HepG2 (cell line): ENCODE measurements at regions not wholly inside any gene's neighbourhood (a gene's known extent, or its start where the extent isn't known, plus 50 kb on each side); places are given as distances from the start of the nearest gene placed in this dataset.

ENCODE experiments used
- ATAC-seq: fragments of 200-7000 bp; cut with Tn5 transposase; 3 replicates; pipeline ENCODE4 v1.9.1; 2020; ENCODE audit warnings: mild to moderate bottlenecking, moderate library complexity
- BruUV-seq: library from RNA; stranded (reverse); fragments of 400-500 nt; replicated peaks from 2 replicates; lab custom pipeline; 2021; lab: Mats Ljungman, UMichigan
- CTCF ChIA-PET: fragments of 300-600 bp; formaldehyde crosslinking; extraction: SDS; loops from one replicate; lab custom pipeline; 2021; ENCODE audit warnings: low total read pairs, inconsistent platforms, low intra/inter-chr PET ratio; lab: Yijun Ruan, JAX
- POLR2A ChIA-PET: fragments of 350-600 bp; sonication (Branson Sonifier 250); formaldehyde crosslinking; loops from one replicate; lab custom pipeline; 2020; ENCODE audit warnings: antibody characterized with exemption, inconsistent platforms; lab: Yijun Ruan, JAX
- DNase-seq: peaks from one replicate; pipeline ENCODE4 v3.0.0-alpha.2; 2015; ENCODE audit warnings: low spot score
- FAIRE-seq: peaks from 3 replicates; lab custom pipeline; 2011; peaks lifted over from hg19 to GRCh38; lab: Jason Lieb, UNC
- H2AFZ ChIP-seq: one replicate; pipeline ENCODE4 v1.6.1; 2011; ENCODE audit warnings: low read length, inconsistent platforms
- H3K27ac ChIP-seq: fragments of 300-600 bp; 3 replicates; pipeline ENCODE4 v1.8.0; 2011; ENCODE audit warnings: mixed run types, mild to moderate bottlenecking, mixed read lengths, low read length, inconsistent platforms; ENCODE audit not compliant: insufficient read depth; ENCODE audit errors: extremely low read length
- H3K27me3 ChIP-seq, 2 experiments: fragments of 200-600 bp in 1 of 2; 2 replicates in 1 of 2; 3 replicates in 1 of 2; pipeline versions ENCODE4 v1.6.0 to v1.8.0; 2011; ENCODE audit warnings: low read length in 2 of 2, mild to moderate bottlenecking in 2 of 2, moderate library complexity in 2 of 2, inconsistent platforms in 1 of 2; ENCODE audit not compliant: insufficient read depth in 2 of 2, control insufficient read depth in 1 of 2
- H3K36me3 ChIP-seq, 2 experiments: fragments of 200-600 bp in 1 of 2; replicated peaks in 1 of 2; 2 replicates in 1 of 2; 3 replicates in 1 of 2; pipeline versions ENCODE4 v1.5.1 to v1.8.0; 2011; ENCODE audit warnings: low read length in 2 of 2, inconsistent platforms in 1 of 2; ENCODE audit not compliant: insufficient read depth in 2 of 2, control insufficient read depth in 1 of 2
- H3K4me1 ChIP-seq: 2 replicates; pipeline ENCODE4 v1.5.1; 2012; ENCODE audit warnings: low read length, inconsistent platforms; ENCODE audit not compliant: insufficient read depth
- H3K4me2 ChIP-seq: 2 replicates; pipeline ENCODE4 v1.6.0; 2011; ENCODE audit warnings: low read depth, low read length, inconsistent platforms
- H3K4me3 ChIP-seq, 3 experiments: fragments of 200-600 bp in 1 of 3; sonication (generic), shearing (Covaris generic) in 1 of 3; replicated peaks in 1 of 3; 2 replicates each; pipeline ENCODE4 v1.5.1; 2011 to 2016; ENCODE audit warnings: low read length in 3 of 3, inconsistent platforms in 2 of 3, low read depth in 2 of 3, mild to moderate bottlenecking in 2 of 3, control low read depth in 1 of 3, mixed read lengths in 1 of 3; ENCODE audit not compliant: insufficient read depth in 1 of 3
- H3K79me2 ChIP-seq: one replicate; pipeline ENCODE4 v1.6.1; 2011; ENCODE audit warnings: low read length, inconsistent platforms; ENCODE audit not compliant: insufficient read depth
- H3K9ac ChIP-seq: 2 replicates; pipeline ENCODE4 v1.6.0; 2011; ENCODE audit warnings: mild to moderate bottlenecking, low read depth, low read length, inconsistent platforms; ENCODE audit not compliant: insufficient read depth
- H3K9me3 ChIP-seq: 2 replicates; pipeline ENCODE4 v1.5.1; 2012; ENCODE audit warnings: mild to moderate bottlenecking, low read length
- H4K20me1 ChIP-seq: 2 replicates; pipeline ENCODE4 v1.6.0; 2011; ENCODE audit warnings: inconsistent platforms, mild to moderate bottlenecking, low read length, moderate library complexity; ENCODE audit not compliant: insufficient read depth
- KMT2A ChIP-seq: sonication (generic); formaldehyde crosslinking; IDR thresholded peaks from 2 replicates; pipeline ENCODE4 v1.4.0; 2020; ENCODE audit warnings: missing genetic modification reagents
- MAF1 ChIP-seq: sonication (generic); formaldehyde crosslinking; IDR thresholded peaks from 2 replicates; pipeline ENCODE4 v1.5.0; 2020; ENCODE audit warnings: missing genetic modification reagents, borderline replicate concordance
- MEIS1 ChIP-seq: sonication (generic); formaldehyde crosslinking; IDR thresholded peaks from 2 replicates; pipeline ENCODE4 v1.9.0; 2021; ENCODE audit warnings: mild to moderate bottlenecking, missing genetic modification reagents, moderate library complexity, borderline replicate concordance
- MXI1 ChIP-seq: IDR thresholded peaks from 3 replicates; pipeline ENCODE4 v1.6.1; 2012; ENCODE audit warnings: low read depth, low read length, inconsistent platforms, borderline replicate concordance
- PHF5A ChIP-seq: IDR thresholded peaks from one replicate; pipeline ENCODE4 v1.6.1; 2018; ENCODE audit warnings: low read depth, missing genetic modification reagents; ENCODE audit not compliant: unreplicated experiment
- SIX1 ChIP-seq: sonication (generic); formaldehyde crosslinking; IDR thresholded peaks from 2 replicates; pipeline ENCODE4 v1.4.0; 2020; ENCODE audit warnings: missing genetic modification reagents, borderline replicate concordance
- SIX4 ChIP-seq: sonication (generic); formaldehyde crosslinking; IDR thresholded peaks from 2 replicates; pipeline ENCODE4 v1.4.0; 2020; ENCODE audit warnings: missing genetic modification reagents
- TGIF2 ChIP-seq: IDR thresholded peaks from 2 replicates; pipeline ENCODE4 v1.6.1; 2016; ENCODE audit warnings: control low read depth, missing compliant biosample characterization
- TMF1 ChIP-seq: sonication (generic); formaldehyde crosslinking; IDR thresholded peaks from 2 replicates; pipeline ENCODE4 v1.8.1; 2022; ENCODE audit warnings: low read depth, missing genetic modification reagents
- ZBTB20 ChIP-seq: sonication (generic); formaldehyde crosslinking; IDR thresholded peaks from 2 replicates; pipeline ENCODE4 v1.8.1; 2023; ENCODE audit warnings: missing genetic modification reagents, low read depth, mild to moderate bottlenecking, borderline replicate concordance
- ZMYM3 ChIP-seq: sonication (generic); formaldehyde crosslinking; IDR thresholded peaks from 2 replicates; pipeline ENCODE4 v1.5.1; 2020; ENCODE audit warnings: mild to moderate bottlenecking, missing genetic modification reagents
- ZNF674 ChIP-seq: sonication (generic); formaldehyde crosslinking; IDR thresholded peaks from 2 replicates; pipeline ENCODE4 v1.5.0; 2020; ENCODE audit warnings: low read depth, mild to moderate bottlenecking, missing genetic modification reagents
- ZNF678 ChIP-seq: sonication (generic); formaldehyde crosslinking; IDR thresholded peaks from 2 replicates; pipeline ENCODE4 v1.4.0; 2020; ENCODE audit warnings: mild to moderate bottlenecking, missing genetic modification reagents
- ZNF777 ChIP-seq: sonication (generic); formaldehyde crosslinking; IDR thresholded peaks from 2 replicates; pipeline ENCODE4 v1.4.0; 2020; ENCODE audit warnings: missing genetic modification reagents
- ZNF879 ChIP-seq: sonication (generic); formaldehyde crosslinking; IDR thresholded peaks from 2 replicates; pipeline ENCODE4 v1.8.1; 2023; ENCODE audit warnings: missing genetic modification reagents
- WGBS: methylation state at CpG from one replicate; pipeline ENCODE4 v1.1.6; 2017; ENCODE audit warnings: low lambda C conversion rate; 5-methylcytosine and 5-hydroxymethylcytosine counted together
- in situ Hi-C: cut with HindIII; loops from 2 replicates; pipeline ENCODE4 v1.10.0; 2017; ENCODE audit warnings: low pct_unique_long_range_greater_than_20kb; ENCODE audit not compliant: extremely low pct_ligation_motif_present
- intact Hi-C: fragments of 100-400 bp; cut with micrococcal nuclease; formaldehyde crosslinking; loops from one replicate; pipeline ENCODE4 v1.10.0; 2022; ENCODE audit not compliant: unreplicated experiment
- TF ChIP-seq, protein P1 (sequence below): sonication (generic); formaldehyde crosslinking; IDR thresholded peaks from 2 replicates; pipeline ENCODE4 v1.9.0; 2021; ENCODE audit warnings: missing genetic modification reagents, borderline replicate concordance
- TF ChIP-seq, protein P2 (sequence below): IDR thresholded peaks from 2 replicates; pipeline ENCODE4 v1.6.1; 2016; ENCODE audit warnings: missing genetic modification reagents, missing compliant biosample characterization
- TF ChIP-seq, protein P3 (sequence below): sonication (generic); formaldehyde crosslinking; IDR thresholded peaks from 2 replicates; pipeline ENCODE4; 2020; ENCODE audit warnings: missing genetic modification reagents, mild to moderate bottlenecking, borderline replicate concordance

DNA sequence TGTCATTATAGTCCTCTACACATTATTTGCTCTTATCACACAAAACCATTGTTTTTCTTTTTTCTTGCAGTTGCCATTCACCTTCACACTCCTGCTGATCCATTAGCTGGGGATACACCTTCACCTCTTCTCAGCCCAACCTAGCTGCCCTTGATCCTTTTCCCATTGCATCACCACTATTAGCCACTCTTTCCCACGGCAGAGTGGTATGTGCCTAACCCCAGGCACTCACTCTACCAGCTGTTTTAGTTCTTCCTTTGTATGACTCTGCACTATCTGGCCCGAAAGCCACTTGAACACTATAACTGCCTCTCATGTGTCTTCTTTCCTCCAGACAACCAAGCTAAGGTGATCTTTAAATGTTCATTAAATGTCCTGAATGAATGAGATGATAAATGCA is 145.4 kb upstream of the PIK3C3 start (continued):
- TF ChIP-seq, protein P1, sequence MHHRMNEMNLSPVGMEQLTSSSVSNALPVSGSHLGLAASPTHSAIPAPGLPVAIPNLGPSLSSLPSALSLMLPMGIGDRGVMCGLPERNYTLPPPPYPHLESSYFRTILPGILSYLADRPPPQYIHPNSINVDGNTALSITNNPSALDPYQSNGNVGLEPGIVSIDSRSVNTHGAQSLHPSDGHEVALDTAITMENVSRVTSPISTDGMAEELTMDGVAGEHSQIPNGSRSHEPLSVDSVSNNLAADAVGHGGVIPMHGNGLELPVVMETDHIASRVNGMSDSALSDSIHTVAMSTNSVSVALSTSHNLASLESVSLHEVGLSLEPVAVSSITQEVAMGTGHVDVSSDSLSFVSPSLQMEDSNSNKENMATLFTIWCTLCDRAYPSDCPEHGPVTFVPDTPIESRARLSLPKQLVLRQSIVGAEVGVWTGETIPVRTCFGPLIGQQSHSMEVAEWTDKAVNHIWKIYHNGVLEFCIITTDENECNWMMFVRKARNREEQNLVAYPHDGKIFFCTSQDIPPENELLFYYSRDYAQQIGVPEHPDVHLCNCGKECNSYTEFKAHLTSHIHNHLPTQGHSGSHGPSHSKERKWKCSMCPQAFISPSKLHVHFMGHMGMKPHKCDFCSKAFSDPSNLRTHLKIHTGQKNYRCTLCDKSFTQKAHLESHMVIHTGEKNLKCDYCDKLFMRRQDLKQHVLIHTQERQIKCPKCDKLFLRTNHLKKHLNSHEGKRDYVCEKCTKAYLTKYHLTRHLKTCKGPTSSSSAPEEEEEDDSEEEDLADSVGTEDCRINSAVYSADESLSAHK (CRISPR knock-in tag), result no peak
- no peak for TF ChIP-seq SIX1 (CRISPR knock-in tag)
- TF ChIP-seq, protein P2, sequence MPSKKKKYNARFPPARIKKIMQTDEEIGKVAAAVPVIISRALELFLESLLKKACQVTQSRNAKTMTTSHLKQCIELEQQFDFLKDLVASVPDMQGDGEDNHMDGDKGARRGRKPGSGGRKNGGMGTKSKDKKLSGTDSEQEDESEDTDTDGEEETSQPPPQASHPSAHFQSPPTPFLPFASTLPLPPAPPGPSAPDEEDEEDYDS (CRISPR knock-in tag), result no peak

DNA sequence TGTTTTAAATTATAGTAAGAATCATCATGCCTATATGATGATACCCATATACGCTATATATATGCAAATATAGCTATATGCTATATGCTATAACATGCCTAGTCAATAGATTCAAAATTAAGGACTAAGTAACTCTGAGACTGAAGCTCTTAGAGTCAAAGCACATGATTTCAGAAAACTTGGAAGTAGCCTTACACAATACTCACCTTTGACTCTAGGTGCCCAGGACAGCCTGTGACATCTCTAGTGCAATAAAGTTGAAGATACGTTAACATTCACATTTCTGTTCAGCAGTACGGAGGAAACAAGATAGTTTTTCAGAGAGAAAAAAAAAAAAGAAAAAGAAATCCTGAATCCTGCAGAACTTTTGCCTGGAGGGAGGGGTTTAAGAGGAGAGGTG is 149.7 kb upstream of the PIK3C3 start:
- DNase-seq, result no peak
- no peaks in the 10 kb centered on the region for H3K79me2 ChIP-seq
- 6% methylated on average over 3 of the region's 3 CpGs for WGBS
- ChIA-PET CTCF (no interaction called here), POLR2A (no interaction called here)
- H3K9me3 ChIP-seq, result no peaks in the 10 kb centered on the region
- H2AFZ ChIP-seq, result no peak overlapping the region
- no peak overlapping the region for H3K4me3 ChIP-seq
- H4K20me1 ChIP-seq, result no peaks in the 10 kb centered on the region
- no peak for FAIRE-seq
- H3K9ac ChIP-seq, result no peak overlapping the region
- intact Hi-C loops, result no loop called here
- in situ Hi-C loops, result no loop called here
- H3K27ac ChIP-seq, result no peak overlapping the region
- H3K27me3 ChIP-seq, result no peaks in the 10 kb centered on the region
- H3K4me1 ChIP-seq, result peaks cover 4% of the 10 kb centered on the region; the same call in 1 of the 2 replicates
- ATAC-seq, result no peak
- no peak overlapping the region for H3K4me2 ChIP-seq
- BruUV-seq, result no TSS peak
- no peaks in the 10 kb centered on the region for H3K36me3 ChIP-seq
- TF ChIP-seq, protein P3, sequence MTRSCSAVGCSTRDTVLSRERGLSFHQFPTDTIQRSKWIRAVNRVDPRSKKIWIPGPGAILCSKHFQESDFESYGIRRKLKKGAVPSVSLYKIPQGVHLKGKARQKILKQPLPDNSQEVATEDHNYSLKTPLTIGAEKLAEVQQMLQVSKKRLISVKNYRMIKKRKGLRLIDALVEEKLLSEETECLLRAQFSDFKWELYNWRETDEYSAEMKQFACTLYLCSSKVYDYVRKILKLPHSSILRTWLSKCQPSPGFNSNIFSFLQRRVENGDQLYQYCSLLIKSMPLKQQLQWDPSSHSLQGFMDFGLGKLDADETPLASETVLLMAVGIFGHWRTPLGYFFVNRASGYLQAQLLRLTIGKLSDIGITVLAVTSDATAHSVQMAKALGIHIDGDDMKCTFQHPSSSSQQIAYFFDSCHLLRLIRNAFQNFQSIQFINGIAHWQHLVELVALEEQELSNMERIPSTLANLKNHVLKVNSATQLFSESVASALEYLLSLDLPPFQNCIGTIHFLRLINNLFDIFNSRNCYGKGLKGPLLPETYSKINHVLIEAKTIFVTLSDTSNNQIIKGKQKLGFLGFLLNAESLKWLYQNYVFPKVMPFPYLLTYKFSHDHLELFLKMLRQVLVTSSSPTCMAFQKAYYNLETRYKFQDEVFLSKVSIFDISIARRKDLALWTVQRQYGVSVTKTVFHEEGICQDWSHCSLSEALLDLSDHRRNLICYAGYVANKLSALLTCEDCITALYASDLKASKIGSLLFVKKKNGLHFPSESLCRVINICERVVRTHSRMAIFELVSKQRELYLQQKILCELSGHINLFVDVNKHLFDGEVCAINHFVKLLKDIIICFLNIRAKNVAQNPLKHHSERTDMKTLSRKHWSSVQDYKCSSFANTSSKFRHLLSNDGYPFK, result no peak
- TF ChIP-seq MXI1 (no peak), ZNF674 (CRISPR knock-in tag) (no peak), TGIF2 (CRISPR knock-in tag) (no peak), ZNF678 (no peak), KMT2A (CRISPR knock-in tag) (no peak), ZNF879 (no peak), ZNF777 (CRISPR knock-in tag) (no peak), ZBTB20 (CRISPR knock-in tag) (no peak), SIX4 (CRISPR knock-in tag) (no peak), PHF5A (CRISPR knock-in tag) (no peak), MAF1 (no peak), TMF1 (CRISPR knock-in tag) (no peak), ZMYM3 (CRISPR knock-in tag) (no peak), MEIS1 (CRISPR knock-in tag) (no peak)
